ENCODE measurements at regions not wholly inside any gene's neighbourhood (a gene's known extent, or its start where the extent isn't known, plus 50 kb on each side); places are given as distances from the start of the nearest gene placed in this dataset.

- TF ChIP-seq, protein P1, sequence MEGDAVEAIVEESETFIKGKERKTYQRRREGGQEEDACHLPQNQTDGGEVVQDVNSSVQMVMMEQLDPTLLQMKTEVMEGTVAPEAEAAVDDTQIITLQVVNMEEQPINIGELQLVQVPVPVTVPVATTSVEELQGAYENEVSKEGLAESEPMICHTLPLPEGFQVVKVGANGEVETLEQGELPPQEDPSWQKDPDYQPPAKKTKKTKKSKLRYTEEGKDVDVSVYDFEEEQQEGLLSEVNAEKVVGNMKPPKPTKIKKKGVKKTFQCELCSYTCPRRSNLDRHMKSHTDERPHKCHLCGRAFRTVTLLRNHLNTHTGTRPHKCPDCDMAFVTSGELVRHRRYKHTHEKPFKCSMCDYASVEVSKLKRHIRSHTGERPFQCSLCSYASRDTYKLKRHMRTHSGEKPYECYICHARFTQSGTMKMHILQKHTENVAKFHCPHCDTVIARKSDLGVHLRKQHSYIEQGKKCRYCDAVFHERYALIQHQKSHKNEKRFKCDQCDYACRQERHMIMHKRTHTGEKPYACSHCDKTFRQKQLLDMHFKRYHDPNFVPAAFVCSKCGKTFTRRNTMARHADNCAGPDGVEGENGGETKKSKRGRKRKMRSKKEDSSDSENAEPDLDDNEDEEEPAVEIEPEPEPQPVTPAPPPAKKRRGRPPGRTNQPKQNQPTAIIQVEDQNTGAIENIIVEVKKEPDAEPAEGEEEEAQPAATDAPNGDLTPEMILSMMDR (IDR thresholded peaks at IDR 0.05) = no peak
- TF ChIP-seq POLR2A (IDR thresholded peaks at IDR 0.05) = no peak
- no peak for TF ChIP-seq EP300 (IDR thresholded peaks at IDR 0.05; ENCODE audit: low read depth)
- TF ChIP-seq POLR2AphosphoS5 (IDR thresholded peaks at IDR 0.05) = no peak
Measured at GRCh38 chr14:48735607-48736006, 850.6 kb downstream of the RPS29 start.
